HG03175 (cell line): ENCODE measurements at regions not wholly inside any gene's neighbourhood (a gene's known extent, or its start where the extent isn't known, plus 50 kb on each side); places are given as distances from the start of the nearest gene placed in this dataset.
"Not testable (repeated sequence)": the region's sequence is repeated elsewhere in the genome, so short reads cannot be mapped to it uniquely, and the experiment has no call there.

Source experiments
- ATAC-seq: cut with Tn5 transposase; IDR thresholded peaks from one replicate; pipeline ENCODE4 v1.9.1; 2021; ENCODE audit warnings: mild to moderate bottlenecking, moderate library complexity; ENCODE audit not compliant: unreplicated experiment

DNA sequence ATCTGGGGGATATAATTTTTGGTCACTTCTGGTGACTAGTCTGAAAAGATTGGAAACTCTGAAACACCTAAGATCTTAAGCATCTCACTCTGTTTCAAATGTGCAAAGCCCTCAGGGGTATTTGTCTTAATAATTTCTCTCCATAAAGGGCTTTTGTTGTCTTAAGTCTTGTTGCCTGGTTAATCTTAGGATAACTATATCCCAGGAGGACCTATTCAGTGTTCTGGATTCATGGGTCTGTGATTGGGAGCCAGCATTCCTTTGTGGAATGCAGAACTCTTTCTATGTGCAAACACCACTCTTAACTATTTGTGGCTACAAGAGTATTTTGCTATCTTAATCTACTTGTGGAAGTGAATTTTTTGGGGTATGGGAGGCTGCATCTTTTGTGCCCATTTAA, 1573.0 kb upstream of the PRMT6 start:
- no peak for ATAC-seq

DNA sequence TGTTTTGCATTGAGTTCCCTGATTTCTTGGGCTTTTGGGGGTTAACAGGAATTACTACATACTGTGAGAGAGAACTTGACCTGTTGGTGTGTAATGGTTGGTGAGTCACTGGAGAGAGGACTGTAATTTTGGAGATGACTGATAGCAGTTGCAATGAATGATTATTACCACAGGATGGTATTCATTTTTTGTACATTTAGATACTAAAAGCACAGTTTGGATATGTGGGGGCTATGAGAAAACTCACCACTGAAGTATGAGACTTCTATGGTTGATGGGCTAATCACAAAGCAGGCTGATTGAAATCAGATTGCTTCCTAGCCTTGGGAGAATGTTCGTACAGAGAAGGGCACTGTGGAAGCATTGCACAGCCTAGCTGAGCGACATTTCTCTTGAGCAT, 1571.3 kb upstream of the PRMT6 start:
- no peak for ATAC-seq

DNA sequence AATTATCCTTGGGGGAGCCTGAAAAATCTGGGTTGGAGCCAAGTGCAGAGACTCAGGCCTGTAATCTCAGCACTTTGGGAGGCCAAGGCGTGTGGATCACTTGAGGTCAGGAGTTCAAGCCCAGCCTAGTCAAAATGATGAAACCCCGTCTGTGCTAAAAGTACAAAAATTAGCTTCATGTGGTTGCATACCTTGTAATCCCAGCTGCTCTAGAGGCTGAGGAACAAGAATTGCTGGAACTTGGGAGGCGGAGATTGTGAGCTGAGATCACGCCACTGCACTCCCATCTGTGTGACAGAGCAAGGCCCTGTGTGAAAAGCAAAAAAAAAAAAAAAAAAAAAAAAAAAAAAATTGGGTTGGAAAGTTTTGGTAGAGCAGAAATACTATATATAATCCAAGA, 1563.6 kb upstream of the PRMT6 start:
- no peak for ATAC-seq

DNA sequence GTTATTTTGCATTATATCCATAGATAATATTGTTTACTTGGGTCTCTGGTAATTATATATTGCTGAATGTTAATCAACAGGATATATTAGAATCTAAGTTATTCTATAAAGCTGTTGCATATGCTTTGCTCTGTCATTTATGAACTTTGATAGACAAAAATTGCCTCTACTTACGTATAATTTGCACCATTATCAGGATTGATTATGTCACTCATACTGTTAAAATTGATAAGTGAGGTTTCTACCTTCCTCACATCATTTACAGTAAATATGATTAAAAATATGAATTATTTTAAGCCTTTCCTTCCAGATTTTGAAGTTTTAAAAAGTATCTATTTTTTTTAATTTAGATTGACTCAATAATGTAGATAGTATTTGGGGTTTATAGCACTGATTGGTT, 1540.4 kb upstream of the PRMT6 start:
- no peak for ATAC-seq

DNA sequence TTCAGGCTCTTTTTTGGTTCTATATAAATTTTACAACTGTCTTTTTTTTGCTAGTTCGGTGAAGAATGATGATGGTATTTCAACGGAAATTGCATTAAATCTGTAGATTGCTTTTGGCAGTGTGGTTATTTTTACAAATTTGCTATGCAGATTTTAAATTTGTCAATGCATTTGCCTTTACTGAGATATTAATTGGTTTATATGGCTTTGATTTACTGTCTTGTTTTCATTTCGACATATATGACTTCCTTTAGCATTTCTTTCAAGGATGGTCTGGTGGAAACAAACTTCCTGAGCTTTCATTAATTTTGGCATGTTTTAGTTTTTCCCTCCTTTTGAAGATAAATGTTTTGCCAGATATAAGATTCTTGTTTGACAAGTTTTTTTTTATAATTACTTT, 1522.5 kb upstream of the PRMT6 start:
- ATAC-seq = no peak

DNA sequence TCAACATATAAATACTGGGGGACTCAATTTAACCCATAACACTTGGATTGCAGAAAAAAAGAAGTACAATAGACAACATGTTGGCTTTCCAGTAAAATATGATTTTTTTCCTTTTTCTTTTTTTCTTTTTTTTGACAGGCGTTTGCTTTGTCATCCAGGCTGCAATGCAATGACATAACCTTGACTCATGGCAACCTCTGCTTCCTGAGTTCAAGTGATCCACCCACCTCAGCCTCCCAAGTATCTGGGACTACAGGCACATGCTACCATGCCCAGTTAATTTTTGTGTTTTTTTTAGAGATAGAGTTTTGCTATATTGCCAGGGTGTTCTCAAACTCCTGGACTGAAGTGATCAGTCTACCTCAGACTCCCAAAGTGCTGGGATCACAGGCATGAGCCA, 1512.0 kb upstream of the PRMT6 start:
- no peak for ATAC-seq

DNA sequence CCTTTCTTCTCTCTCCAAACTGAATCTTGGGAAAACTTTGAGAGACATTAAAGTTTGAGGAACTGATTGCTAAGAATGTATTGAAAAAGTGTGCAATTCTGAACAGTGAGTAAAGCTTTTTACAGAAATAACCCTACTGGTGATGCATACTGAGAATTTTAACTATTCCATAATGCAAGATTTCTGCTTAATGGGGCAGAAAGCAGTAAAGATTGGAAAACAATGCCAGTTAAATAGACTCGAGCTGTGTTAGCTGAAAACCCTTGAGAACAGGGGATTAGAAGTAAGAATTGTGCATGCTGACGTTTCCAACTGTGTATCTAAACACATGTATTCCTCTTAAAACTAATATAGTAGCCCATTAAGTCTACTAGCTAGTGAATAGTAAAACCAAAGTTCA, 1500.2 kb upstream of the PRMT6 start:
- ATAC-seq = no peak

DNA sequence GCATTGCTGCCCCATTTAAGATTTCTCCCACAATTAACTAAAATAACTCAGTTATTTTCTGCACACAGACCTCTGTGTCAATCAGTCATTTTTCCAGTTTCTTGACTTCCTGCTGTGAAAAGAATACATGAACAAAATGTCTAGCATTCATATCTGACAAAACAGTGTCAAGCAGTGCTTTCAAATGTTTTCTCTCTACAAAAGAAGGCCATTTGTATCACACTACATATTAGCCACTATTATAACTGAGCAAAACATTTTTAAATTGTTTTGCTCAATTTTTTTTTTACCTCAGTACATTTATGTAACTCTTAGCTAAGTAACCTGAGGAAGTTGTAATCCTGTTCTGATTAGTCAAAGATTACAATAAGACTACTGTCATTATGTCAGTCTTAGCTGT, 1498.5 kb upstream of the PRMT6 start:
- ATAC-seq = no peak

DNA sequence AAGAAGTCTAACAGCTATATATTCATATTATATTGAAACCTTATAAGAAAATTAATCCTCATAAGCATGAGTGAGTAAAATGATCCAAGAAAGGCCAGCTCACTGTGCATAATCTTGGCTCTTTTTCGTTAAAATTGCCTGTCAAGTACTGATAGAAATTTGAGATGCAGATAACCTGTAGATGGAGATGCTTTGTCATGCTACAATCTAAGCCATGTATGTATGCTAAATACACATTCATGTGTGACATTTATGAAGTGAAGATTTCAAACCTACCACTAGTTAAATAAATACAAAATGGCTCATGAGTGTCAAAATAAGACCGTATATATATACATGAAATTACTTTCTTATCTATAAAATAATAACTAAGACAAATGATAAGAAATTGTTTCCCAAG, 1491.5 kb upstream of the PRMT6 start:
- no peak for ATAC-seq

DNA sequence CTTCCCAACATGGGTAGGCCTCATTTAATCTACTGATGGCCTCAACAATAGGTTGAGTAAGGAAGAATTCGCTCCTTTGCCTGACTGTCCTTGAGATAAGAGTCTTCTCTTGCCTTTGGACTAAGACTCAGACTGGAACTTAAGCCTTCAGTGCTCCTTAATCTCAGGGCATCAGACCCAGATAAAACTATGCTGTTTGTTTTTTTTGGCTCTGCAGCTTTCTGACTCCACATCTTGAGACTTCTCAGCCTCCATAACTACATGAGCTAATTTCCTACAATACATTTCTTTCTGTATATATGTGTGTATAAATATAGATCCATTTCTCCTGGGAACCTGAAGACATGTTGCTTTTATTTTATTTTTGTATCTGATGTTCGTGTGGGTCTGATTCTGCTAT, 1470.7 kb upstream of the PRMT6 start:
- ATAC-seq = no peak

DNA sequence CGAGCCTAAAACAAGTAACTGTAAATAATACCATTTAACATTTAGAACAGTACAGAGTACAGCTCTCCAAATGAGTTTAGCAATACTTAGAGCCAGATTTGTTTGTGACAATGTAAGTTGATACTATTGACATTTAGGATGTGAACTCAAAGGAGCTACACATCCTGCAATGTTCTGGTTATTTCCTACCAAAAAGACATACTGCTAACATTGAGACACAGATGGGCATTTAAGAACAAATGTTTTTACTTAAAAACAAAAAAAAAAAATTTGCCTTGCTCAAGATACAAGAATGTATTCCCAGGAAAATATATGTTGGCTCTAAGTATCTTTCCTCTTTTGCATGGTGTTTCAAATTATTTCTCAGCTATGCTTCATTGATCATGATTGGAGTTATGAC, 1464.8 kb upstream of the PRMT6 start:
- ATAC-seq = no peak

DNA sequence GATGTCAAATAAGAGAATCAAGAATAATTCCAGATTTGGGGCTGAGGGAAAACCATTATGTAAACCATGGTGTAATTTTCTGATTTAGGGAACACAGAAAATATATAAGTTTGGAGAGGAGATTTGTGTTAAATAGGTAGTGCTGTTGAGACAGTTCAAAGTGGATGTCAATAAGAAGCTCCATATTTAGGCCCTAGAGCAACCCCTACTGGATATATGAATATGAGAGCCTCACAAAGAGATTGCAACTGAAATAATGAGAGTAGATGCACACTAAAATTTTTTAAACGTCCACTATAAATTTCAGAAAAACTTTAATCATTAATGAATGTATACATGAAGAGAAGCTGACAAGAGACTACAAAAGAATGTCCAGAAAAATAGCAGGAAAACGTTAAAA, 1447.8 kb upstream of the PRMT6 start:
- ATAC-seq = no peak

DNA sequence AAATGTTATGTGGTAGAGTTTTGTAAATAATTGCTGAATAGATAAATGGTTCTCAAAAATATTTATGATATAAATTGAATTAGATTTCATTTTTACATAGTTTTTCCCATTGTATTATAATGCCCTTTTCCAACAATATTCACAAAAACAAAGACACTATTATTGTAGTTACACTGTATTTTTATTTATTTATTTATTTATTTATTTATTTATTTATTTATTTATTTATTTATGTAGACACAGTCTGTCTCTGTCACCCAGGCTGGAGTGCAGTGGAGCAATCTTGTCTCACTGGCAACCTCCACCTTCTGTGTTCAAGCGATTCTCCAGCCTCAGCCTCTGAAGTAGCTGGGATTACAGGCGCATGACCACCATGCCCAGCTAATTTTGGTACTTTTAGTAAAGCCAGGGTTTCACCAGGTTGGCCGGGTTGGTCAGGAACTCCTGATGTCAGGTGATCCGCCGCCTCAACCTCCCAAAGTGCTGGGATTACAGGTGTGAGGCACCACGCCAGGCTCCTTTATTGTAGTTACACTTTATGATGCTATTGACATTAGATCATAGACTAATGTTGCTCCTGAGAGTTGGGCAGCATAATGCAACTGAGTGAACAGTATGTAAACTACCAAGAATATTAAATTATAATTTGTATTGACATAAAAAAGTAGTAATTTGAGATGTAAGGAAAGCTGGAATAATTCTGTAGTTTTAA, 1430.0 kb upstream of the PRMT6 start:
- no peak for ATAC-seq

DNA sequence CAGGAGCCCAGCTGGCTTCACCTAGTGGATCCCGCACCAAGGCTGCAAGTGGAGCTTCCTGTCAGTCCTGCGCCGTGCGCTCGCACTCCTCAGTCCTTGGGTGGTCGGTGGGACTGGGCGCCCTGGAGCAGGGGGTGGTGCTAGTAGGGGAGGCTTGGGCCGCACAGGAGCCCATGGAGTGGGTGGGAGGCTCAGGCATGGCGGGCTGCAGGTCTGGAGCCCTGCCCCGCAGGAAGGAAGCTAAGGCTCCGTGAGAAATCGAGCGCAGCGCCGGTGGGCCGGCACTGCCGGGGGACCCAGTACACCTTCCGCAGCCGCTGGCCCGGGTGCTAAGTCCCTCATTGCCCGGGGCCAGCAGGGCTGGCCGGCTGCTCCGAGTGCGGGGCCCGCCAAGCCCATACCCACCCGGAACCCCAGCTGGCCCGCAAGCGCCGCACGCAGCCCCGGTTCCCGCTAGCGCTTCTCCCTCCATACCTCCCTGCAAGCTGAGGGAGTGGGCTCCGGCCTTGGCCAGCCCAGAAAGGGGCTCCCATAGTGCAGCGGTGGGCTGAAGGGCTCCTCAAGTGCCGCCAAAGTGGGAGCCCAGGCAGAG, 1425.2 kb upstream of the PRMT6 start:
- ATAC-seq = not testable (repeated sequence)

DNA sequence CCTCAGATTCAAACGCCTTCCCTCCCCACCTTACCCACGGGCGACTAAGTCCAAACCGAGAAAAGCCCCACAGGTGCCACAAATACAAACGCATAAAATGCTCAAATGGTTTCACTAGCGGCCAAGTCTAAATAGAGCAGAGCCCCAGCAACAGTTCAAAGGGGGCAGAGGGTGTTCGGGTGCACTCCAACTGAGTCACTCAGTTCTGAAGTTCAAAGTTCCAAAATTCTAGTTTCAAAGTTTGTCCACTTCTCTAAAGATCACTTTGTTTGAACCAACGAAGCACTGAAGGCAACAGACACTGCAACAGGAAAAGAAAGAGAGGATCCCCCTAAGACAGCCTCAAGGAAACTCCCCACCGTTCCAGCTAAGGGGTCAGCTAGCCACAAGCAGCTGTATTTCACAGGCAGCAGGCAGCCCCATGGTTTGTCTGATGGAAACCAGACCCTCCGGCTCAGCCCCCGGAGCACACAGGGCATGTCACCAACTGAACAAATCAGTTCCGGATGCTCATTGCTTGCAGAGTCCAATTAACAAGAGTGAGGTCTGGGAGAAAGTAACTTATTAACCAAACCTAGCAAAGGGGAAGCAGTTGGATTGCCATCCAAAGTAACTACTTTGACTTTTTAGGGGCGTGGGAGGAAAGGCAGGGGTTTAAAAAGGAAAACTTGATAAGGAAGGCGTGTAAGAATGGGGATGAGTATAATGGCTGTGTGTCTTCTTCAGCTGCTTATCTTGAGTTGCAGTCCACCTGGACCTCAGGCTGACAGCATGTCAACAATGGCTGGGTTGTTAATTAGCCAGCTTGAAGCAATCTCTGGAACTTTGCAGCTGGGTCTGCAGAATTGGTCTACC, 1423.9 kb upstream of the PRMT6 start:
- no peak for ATAC-seq

DNA sequence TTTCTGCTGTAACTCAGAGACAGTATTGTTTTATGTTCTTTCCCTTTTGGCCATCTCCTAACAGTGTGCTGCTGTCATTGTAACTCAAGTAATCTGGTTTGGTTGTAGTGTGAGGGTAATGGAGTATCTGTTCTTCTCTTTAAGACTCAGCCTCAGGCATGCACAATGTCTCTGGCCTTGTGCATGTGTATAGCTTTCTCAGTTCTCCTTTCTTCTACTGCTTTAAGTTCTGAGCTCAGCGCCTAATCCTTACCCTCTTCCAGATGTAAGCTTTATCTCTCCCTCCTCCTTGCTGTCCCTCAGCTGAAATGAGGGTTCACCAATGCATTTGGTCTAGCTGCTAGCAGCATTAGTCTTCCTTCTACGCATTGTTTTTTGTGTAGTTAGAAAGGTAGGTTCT, 1420.4 kb upstream of the PRMT6 start:
- no peak for ATAC-seq

DNA sequence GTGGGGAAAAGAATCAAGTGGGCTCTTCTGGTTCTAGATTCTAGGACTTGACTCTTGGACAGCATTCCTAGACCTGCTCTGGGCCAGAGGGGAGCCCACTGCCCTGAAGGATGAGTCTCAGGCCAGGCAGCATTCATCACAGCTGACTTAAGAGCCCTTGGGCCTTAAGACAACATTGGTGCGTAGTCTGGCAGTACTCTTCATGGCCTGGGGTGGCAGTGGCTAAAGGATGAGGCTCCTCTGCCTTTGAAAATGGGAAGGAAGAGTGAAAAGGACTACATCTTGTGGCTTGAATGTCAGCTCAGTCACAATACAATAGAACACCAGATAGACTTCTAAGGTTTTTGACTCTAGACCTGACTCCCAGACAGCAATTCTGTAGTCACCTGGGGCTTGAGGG, 1415.1 kb upstream of the PRMT6 start:
- ATAC-seq = no peak

DNA sequence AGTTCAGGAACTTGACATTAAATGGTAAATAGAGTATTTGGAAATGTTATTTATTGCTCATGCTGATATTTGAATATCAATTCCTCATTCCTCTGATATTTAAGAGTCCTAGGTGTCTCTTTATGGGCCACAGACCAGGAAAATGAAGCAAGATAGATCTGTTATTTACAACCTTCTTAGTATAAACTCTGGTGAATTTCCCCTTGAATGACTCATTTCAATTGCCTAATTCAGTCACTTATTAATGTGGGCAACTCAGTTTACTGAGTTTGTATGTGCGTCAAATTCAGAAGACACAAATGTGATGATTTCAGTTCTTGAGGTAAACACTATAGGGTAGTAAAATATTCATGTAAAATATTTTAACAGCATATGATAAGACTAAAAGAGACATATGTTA, 1404.4 kb upstream of the PRMT6 start:
- no peak for ATAC-seq

DNA sequence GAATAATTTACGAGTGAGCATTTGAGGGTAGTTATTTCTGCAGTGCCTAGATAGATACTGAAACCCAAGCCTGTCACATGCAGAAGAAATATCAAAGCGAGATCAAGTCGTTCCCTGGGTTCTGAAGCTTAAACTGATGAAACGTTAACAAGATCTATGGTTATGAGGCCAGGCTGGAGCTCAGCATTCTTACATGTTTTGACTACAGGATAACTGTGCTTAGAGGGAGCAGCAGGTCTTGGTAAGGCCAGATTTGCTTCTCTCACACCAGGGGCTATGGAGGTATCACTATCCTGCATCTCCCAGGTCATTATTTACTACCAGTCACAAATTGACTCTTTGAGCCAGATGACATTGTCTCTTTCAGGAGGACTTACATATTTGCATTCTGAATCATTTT, 1401.4 kb upstream of the PRMT6 start:
- ATAC-seq = no peak

DNA sequence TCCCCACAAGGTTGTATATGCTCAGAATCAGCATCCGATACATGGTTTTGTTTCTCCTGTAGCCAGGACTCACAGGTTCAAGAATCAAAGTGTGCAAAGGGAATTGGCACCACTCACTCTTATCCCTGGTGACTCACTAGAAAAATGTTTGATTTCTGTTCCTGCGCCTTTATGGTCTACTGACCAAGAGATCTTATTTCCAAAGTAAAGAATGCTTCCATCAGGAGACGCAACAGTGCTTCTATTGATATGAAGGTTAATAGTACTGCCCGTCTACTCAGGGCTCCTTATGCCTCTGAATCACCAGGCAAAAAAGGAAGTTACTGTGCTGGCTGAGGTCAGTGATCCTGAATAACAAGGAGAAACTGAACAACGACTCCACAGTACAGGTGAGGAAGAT, 1392.0 kb upstream of the PRMT6 start:
- no peak for ATAC-seq

DNA sequence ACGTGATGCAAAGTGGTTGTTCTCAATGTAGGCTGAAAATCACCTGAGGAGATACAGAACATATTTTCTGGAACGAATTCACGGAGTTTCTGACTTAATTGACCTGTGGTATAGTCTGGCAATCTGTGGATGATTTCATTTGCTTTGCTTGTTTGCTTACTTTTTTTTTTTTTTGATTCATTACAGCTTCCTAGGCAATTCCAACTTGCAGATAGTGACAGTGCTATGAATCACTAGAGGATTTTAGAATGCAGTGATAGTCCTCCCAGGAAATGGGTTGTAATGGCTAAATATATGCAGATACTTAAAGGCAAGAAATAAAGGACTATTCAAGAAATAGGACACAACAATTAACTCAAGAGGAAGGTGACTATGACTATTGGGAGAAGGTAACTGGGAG, 1378.1 kb upstream of the PRMT6 start:
- ATAC-seq = no peak

DNA sequence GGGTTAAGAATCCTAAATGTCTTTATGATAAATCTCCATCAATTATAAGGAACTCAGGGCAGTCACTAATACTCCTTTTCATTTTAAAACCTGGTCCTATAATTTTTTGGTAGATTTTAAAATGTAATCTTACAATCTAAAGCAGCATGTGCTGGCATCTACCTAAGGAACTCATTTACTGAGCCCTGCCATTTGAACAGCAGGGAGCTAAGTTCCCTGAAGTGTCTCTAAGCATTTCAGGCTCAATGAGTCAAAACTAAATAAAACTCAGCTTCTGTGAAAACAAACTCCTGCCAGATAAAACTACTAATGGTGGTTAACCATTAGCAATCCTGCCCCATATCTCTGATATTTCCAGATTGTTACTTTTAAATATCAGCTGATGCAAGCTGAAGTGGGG, 1371.8 kb upstream of the PRMT6 start:
- no peak for ATAC-seq
